GM21786 (cell line): ENCODE measurements at regions not wholly inside any gene's neighbourhood (a gene's known extent, or its start where the extent isn't known, plus 50 kb on each side); places are given as distances from the start of the nearest gene placed in this dataset.

ENCODE experiments used
- ATAC-seq: cut with Tn5 transposase; IDR thresholded peaks from one replicate; pipeline ENCODE4 v1.9.1; 2021; ENCODE audit not compliant: unreplicated experiment

DNA sequence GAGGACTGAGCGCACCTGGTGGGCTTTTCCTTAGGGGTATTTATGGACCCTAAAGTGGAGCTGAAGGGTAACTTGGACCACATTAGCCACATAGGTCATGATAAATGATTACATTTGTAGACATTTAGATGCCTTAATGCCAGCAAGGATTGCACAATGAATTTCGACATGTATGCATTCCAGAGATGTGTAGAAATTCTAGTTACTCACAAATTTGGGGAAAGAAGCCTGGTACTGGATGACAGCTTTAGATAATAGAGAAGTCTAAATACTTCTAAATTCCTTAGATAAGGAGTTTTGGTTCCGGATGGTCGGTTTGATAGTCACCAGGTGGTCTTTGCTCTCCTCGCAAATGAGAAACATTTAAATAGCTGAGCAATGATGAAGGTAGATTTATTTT, 609.5 kb upstream of the PRKX start:
- ATAC-seq, result no peak

DNA sequence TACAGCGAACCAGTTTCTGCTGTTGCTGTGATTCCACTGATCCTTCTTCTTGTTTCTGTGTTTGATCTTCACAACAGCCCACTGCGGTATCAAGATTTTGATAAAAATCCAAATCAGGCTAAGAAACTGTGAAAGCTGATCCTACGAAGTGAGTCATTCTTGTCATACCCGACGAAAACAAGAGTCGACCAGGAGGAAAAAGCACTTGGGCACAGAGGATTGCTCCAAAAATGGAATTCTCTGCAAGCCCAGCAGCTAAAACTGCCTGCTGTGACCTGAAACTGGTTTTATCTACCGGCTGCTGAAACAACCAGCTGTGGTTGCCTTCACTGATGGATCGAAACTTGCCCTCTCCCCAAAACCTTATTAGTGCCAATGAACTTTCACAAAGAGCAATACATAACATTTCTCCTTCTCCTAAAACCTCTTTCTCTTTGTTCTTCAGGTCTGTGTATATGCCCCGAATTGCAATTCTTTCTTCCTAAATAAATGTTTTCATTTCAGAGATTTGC, 607.0 kb upstream of the PRKX start:
- ATAC-seq, result no peak

DNA sequence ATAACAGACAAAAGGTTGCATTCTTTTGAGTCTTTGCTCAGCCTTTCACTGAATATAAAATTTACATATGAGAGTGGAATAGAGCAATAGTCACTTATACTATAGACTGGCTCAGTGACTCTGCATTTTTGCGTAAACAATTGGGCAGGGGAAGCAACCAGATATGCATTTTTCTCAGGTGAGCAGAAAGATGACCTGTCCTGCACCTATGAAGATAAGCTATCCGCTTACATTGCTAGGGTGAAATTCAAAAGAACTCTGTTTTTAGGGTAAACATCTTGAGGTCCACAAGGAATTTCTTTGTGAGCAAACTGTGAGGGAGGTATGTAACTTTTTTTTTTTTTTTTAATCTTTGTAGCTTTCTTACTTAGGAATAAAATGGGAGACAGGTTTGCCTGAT, 602.4 kb upstream of the PRKX start:
- no peak for ATAC-seq

DNA sequence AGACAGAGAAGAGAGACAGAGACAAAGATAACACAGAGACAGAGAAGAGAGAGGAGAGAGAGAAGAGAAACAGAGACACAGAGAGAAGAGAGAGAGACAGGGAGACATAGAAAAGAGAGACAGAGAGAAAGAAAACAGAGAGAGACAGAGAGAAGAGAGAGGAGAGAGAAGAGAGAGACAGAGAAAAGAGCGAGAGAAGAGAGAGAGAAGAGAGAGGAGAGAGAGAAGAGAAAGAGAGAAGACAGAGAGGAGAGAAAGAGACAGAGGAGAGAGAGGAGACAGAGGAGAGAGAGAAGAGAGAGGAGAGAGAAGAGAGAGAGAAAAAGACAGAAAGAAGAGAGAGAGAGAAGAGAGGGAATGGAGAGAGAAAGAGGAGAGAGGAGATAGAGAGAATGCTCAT, 601.1 kb upstream of the PRKX start:
- ATAC-seq, result no peak

DNA sequence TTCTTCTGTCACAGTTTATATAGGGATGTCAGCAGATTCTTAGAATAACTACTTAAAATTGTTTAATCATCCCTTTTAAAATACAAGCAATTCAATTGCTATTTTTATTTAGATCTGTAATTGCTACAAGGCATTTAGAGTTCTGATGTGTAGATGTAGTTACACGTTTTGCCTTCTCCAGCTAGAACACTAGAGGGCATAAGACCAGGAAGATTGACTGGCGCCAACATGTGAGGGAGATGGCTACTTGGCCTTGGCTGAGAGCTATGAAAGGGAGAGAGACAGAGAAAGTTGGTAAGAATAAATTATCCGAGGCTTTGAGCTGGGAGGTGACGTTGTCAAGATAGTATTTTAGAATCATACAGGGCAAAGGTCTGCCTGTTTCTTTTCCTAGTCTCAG, 563.7 kb upstream of the PRKX start:
- ATAC-seq, result no peak

DNA sequence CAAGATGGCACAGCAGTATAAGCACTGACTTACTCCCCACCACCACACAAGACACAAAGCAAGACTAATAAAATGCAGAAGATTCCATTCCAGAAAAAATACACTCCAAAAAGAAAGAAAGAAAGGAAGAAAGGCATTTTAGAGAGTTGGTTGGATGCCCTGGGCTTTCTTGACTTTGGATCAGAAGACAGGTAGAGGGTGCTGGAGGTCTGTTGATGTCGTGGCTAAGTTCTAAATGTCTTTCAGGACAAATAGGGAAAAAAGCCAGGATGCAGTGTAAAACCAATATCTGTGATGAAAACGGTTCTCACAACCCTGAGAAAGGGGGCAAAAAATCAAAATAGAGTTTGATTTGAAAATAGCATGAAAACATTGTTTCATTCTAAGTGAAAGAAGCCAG, 555.2 kb upstream of the PRKX start:
- no peak for ATAC-seq

DNA sequence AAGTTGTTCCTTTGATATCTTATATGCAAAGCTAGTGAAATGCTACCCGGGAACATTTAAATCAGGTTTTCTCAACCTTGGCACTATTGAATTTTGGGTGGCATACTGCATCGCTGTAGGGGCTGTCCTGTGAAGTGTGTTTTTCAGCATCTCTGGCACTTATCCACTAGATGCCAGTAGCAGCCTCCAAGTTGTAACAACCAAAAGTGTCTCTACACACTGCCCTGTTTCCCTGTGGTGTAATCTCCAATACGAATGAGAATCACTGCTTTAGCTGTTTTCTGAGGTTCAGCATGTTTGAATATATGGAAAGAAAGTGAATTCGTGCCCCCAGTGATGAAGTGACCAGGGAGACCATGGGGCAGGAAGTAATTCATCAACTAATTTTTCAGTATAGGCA, 551.6 kb upstream of the PRKX start:
- ATAC-seq, result no peak

DNA sequence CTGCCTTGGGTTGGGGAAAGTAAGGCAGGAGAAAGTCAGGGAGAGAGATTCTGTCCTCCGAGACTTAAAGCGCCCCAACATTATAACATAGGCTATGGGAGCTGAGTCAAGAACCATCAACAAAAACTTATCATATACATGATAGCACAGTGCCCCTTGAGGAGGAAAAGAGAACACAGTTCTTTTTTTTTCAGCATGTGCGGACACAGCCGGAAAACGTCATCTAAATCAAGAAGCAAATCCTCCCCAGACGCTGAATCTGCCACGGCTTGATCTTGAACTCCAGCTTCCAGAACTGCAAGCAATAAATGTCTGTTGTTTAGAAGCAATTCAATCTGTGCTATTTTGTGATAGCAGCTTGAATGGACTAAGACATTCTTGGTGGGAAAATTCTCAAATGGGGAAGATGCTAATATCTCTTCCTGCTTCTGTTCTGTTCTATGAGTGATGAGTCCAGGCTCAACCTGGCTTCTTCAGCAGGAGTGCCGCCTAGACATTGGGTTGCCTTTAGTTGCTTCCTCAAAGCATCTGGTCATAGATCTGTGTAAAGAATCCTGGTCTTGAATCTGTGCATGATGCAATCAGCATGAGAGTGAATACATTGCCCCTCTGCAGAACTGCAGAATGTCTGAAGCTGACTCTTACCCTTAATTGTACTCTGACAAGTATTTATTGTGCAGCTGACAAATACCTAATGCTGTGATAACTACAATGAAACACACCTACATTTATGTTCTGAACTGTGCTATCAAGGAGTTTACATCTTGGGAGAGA, 549.8 kb upstream of the PRKX start:
- peak; percentile 67 for ATAC-seq

DNA sequence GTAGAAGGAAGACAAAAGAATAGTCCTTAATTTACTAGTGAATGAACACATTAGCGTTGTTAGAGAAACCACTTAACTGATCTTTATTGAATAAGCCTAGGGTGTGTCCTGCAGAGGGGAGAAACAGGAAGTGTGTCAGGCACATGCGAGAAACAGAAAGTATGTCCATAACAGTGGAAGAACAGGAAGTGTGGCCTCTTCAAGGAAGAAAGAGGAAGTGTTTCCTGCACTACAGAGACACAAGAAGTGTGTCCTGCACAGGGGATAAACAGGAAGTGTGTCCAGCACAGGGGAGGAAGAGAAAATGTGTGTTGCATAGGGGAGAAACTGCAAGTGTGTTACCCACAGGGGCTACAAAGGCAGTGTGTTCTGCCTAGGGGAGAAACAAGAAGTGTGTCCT, 539.6 kb upstream of the PRKX start:
- no peak for ATAC-seq

DNA sequence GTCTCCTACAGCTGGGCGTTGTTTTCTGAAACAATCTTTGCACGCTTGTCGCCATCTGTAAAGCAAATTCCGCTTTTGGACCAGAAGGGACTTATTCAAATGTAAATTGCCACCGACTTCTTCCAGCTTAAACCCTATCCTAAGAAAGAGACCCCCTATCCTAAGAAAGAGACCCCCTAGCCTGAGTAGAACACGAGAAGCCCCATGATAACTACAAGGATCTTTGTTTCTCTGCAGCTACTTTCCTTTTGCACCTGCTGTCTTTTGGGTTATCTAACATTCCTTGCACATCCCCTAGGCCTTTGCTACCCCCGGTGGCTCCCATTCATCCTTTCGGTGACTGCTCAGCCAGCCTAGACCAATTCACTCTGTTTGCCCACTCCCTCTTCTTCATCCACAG, 536.0 kb upstream of the PRKX start:
- no peak for ATAC-seq

DNA sequence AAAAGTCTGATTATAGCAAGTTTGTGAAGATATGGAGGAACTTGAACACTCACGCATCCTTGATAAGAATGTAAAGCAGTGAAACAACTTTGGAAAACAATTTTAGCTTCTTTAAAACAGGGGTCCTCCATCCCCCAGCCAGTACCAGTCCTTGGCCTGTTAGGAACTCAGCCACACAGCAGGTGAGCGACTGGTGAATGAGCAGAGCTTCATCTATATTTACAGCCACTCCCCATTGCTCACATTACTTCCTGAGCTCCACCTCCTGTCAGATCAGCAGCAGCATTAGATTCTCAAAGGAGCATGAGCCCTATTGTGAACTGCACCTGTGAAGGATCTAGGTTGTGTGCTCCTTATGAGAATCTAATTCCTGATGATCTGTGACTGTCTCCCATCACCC, 530.3 kb upstream of the PRKX start:
- no peak for ATAC-seq

DNA sequence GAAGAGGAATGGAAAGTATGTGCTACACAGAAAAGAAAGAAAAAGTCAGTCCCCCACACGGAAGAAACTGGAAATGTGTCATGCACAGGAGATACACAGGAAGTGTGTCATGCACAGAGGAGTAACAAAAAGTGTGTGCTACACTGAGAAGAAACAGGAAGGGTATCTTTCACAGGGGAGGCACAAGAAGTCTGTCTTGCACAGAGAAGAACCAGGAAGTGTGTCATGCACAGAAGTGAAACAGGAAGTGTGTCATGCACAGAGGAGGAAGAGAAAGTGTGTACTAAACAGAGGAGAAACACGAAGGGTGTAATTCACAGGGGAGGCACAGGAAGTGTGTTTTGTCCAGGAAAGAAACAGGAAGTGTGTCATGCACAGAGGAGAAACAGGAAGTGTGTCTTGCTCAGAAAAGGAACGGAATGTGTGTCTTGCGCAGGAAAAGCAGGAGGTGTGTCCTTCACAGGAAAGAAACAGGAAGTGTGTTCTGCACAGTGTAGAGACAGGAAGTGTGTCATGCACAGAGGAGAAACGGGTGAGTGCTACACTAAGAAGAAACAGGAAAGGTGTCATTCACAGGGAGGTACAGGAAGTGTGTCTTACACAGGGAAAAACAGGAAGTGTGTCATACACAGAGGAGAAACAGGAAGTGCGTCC, 527.2 kb upstream of the PRKX start:
- peak; percentile 34 for ATAC-seq

DNA sequence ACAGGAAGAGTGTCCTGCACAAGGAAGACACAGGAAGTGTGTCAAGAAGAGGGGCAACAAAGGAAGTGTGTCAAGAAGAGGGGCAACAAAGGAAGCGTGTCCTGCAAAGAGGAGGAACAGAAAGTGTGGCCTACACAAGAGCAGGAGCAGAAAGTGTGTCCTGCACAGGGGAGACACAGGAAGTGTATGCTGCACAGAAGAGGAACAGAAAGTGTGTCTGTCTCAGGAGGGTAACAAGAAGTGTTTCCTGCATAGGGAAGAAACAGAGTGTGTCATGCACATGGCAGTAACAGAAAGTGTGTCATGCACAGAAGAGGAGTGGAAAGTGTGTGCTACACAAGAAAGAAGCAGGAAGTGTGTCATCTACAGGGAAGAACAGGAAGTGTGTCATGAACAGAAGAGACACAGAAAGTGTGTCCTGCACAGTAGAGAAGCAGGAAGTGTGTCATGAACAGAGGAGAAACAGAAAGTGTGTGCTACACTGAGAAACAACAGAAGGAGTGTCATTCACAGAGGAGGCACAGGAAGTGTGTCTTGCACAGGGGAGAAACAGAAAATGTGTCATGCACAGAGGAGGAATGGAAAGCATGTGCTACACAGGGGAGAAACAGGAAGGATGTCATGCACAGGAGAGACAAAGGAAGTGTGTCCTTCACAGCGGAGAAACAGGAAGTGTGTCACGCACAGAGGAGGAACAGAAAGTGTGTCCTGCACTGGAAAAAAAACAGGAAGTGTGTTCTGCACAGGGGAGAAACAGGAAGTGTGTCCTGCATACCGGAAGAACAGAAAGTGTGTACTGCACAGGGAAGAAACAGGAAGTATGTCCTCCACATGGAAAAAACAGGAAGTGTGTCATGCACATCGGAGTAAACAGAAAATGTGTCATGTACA, 526.4 kb upstream of the PRKX start:
- no peak for ATAC-seq

DNA sequence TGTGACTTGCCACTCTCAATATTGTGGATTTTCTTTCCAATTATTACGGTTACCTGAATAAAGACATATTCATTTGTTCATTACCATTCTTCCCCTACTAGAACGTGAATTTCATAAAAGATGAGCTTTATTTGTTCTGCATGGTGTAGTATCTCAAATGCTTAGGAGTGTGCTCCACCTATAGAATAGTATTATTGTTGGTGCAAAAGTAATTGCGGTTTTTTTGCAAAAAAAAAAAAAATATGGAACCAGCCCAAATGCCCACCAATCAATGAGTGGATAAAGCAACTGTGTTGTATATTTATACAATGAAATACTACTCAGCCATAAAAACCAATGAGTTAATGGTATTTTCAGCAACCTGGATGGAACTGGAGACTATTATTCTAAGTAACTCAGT, 525.5 kb upstream of the PRKX start:
- ATAC-seq, result no peak

DNA sequence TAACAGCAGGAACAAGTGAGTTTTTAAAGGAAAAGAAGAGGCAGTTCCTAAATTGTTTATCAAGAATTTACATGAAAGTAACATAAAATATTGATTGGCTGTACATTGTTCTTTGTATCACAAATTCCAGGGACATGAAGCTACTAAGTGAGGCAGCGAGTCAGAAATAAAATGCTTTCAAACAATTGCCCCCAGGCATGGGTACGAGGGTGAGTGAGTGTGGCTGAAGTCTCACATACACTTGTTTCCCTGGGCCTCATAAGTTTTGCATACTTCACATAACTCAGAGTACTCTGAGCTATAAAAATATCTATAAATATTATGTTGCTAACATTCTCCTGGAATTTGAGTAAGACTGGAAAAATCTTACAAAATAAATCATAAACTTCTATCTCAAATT, 511.6 kb upstream of the PRKX start:
- ATAC-seq, result no peak

DNA sequence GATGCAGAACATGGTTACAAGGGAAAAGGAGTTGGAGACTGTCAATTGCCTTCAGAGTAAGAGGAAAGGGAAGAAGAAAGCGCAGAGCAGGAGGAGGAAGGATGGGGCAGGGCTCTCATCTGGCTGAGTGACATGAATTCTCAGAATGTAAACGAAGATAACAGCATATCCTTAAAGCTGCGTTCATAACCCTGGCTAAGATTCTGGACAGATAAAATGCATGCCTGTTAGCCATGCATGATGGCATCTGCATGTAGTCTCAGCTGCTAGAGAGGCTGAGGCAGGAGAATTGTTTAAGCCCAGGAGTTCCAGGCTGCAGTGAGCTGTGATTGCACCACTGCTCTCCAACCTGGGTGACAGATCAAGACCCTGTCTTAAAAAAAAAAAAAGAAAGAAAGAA, 493.5 kb upstream of the PRKX start:
- no peak for ATAC-seq

DNA sequence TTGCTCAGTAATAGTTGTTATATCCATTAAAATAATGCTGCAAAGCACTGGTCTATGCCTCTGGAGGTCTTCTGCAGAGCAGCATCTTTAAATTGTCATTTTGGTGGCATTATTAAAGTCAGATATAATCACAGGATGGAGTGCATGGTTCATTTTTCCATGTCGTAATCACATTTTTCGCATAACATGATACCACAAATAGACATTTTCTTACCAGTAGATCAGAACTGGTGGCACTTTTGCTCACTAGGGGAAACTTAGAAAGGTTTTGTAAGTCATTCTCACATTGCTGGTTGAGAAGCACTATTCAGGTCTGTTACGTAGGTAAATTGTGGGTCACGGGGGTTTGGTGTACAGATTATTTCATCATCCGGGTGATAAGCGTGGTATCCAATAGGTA, 484.5 kb upstream of the PRKX start:
- ATAC-seq, result no peak

DNA sequence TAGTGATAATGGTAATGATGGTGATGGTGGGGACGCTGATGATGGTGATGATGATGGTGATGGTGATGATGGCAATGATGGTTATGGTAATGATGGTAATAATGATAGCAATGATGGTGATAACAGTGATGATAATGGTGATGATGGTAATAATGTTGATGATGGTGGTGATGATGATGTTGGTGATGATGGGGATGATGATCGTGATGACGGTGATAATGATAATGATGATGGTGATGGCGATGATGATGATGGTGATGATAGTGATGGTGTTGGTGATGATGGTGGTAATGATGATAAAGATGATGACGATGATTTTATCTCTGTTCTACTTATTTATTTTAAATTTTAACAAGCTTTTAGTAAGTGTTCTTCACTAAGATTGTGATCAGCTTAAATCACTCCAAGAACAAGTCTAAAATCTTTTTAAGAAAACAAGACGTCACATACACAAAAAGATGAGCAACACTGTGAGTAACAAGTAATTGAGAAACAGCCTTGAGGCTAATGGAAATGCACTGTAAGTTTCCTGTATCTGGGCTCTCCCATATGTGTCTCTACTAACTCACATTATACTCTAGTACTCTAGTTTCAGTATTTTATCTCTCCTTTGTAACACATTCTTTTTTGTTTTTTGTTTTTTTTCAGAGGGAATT, 480.2 kb upstream of the PRKX start:
- no peak for ATAC-seq

DNA sequence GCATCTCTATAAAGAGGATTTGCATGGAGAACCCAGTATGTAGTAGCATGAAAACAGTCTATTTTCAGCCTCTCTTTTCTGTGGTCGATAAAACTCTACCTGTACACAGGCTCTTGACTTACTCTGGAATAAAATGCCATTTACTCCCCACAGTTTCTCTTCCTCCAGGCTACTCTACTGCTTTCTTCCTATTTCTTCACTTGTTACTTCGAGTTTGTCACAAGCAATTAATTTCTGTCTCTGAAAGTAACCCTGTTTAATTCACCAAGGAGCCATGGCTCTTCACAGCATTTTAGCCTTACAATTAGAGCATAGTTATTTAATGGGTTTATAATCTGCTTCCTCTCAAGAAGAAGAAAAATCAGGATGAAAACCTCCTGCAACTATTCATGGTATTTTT, 472.9 kb upstream of the PRKX start:
- no peak for ATAC-seq

DNA sequence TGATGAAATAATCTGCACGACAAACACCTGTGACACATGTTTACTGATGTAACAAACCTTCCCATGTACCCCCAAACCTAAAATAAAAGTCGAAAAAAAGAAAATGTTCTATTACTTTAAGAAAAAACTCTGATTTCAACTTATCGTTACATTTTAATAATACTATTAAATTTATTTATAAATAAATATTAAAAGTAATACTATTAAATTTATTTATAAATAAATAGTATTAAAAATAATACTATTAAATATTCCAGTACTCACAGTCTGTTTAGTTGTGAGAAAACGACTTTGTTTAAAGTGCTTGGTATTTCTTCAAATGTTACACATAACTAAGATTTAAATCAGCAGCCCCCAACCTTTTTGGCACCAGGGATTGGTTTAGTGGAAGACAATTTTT, 471.6 kb upstream of the PRKX start:
- no peak for ATAC-seq

DNA sequence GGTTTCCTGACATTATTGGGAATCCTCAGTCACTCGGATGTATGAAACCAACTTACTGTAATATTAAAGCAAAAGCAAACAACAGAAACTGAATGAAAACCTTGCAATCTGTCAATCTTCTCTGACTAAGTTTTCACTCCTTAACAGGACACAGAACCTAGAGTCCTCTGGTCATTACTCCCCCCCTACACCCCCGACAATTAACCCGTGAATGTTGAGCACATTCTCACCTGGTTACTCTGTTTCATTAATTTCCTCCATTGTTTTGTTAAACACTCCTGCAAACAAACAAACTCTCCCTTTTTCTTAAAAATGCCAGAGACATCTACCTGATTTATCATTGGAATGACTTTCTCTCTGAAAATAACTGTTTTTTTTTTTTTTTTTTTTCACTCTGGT, 469.0 kb upstream of the PRKX start:
- no peak for ATAC-seq
